ENCODE measurements at regions not wholly inside any gene's neighbourhood (a gene's known extent, or its start where the extent isn't known, plus 50 kb on each side); places are given as distances from the start of the nearest gene placed in this dataset.

DNA sequence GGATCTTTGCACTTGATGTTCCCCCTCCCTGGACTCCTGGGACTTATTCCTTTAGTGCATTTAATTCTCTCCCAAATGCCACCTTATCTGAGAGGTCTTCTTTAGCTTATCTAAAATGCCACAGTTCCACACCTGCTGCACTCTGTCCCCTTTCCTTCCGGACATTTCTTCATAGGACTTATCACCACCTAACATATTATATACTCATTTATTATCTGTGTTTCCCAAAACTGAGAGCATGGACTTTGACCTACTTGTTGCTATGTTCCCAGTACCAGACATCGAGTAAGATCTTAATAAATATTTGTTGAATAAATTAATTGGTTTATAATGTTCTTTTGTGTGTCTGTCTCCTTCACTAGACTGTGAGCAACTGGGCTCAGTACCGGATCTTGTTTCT is 585.3 kb downstream of the INSC start:
- Mint-ChIP-seq H3K27ac (no peak overlapping the region), H3K4me1 (no peaks in the 10 kb centered on the region), H3K4me3 (no peak overlapping the region), H3K27me3 (ENCODE audit: low read depth in 3 of 3) (peaks cover 0 to 3% (median 0%) of the 10 kb centered on the region in 3 donors), H3K9me3 (peaks cover 2 to 6% (median 5%) of the 10 kb centered on the region in 7 donors), H3K36me3 (no peaks in the 10 kb centered on the region)
- no peak overlapping the region for H3K9ac ChIP-seq (ENCODE audit: insufficient read depth, low read length, poor library complexity, severe bottlenecking)
- H4K20me1 ChIP-seq (ENCODE audit: insufficient read depth, low read length) = no peaks in the 10 kb centered on the region
- WGBS (ENCODE audit: insufficient coverage) = 100% methylated on average over 2 of the region's 3 CpGs
- no peak for DNase-seq
- no peaks in the 10 kb centered on the region for H3K79me2 ChIP-seq (ENCODE audit: insufficient read depth, low read length)
- H3K4me2 ChIP-seq (replicated peaks; ENCODE audit: extremely low read depth, low read length, poor library complexity, severe bottlenecking) = no peak overlapping the region
- TF ChIP-seq, protein P1, sequence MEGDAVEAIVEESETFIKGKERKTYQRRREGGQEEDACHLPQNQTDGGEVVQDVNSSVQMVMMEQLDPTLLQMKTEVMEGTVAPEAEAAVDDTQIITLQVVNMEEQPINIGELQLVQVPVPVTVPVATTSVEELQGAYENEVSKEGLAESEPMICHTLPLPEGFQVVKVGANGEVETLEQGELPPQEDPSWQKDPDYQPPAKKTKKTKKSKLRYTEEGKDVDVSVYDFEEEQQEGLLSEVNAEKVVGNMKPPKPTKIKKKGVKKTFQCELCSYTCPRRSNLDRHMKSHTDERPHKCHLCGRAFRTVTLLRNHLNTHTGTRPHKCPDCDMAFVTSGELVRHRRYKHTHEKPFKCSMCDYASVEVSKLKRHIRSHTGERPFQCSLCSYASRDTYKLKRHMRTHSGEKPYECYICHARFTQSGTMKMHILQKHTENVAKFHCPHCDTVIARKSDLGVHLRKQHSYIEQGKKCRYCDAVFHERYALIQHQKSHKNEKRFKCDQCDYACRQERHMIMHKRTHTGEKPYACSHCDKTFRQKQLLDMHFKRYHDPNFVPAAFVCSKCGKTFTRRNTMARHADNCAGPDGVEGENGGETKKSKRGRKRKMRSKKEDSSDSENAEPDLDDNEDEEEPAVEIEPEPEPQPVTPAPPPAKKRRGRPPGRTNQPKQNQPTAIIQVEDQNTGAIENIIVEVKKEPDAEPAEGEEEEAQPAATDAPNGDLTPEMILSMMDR (IDR thresholded peaks at IDR 0.05) = no peak
- H3K4me3 ChIP-seq (replicated peaks in 1 of 3; ENCODE audit: low read depth in 2 of 3, low read length in 3 of 3) = no peak overlapping the region
- intact Hi-C loops (cut with micrococcal nuclease) = no loop called here
- H3K4me1 ChIP-seq (ENCODE audit: control insufficient read depth in 1 of 2, insufficient read depth in 2 of 2, low read length in 2 of 2) = no peaks in the 10 kb centered on the region
- no peak overlapping the region for H3K27ac ChIP-seq (ENCODE audit: low read depth in 1 of 2, low read length in 2 of 2)
- no peak overlapping the region for H2AFZ ChIP-seq (ENCODE audit: insufficient read depth, low read depth, low read length, poor library complexity, severe bottlenecking)
- H3K27me3 ChIP-seq (ENCODE audit: control insufficient read depth in 2 of 2, insufficient read depth in 2 of 2, low read length in 2 of 2) = no peaks in the 10 kb centered on the region
- H3K36me3 ChIP-seq (replicated peaks in 1 of 2; ENCODE audit: control insufficient read depth in 1 of 2, insufficient read depth in 2 of 2, low read length in 2 of 2) = no peaks in the 10 kb centered on the region
- H3K9me3 ChIP-seq (replicated peaks in 1 of 2; ENCODE audit: control insufficient read depth in 1 of 2, insufficient read depth in 1 of 2, low read length in 2 of 2) = peaks cover 0 to 4% of the 10 kb centered on the region in 2 donors

DNA sequence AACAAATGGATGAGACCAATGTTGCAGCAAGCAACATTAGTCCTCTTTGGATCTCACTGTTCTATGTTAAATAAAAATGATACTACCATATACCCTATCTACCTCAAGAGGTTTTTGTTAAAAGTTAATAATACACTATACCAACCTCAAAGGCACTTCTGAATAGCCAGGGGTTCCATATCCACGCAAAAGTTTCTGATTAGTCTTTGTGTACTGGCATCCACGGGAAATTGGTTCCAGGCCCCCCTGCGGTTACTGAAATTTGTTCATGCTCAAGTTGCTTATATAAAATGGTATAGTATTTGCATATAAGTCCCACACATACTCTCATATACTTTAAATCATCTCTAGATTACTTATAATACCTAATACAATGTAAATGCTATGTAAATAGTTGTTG is 585.7 kb downstream of the INSC start:
- H3K9me3 ChIP-seq (replicated peaks in 1 of 2; ENCODE audit: control insufficient read depth in 1 of 2, insufficient read depth in 1 of 2, low read length in 2 of 2) = peaks cover 0 to 4% of the 10 kb centered on the region in 2 donors
- Mint-ChIP-seq H3K9me3 (peaks cover 2 to 6% (median 5%) of the 10 kb centered on the region in 7 donors), H3K27me3 (ENCODE audit: low read depth in 3 of 3) (peaks cover 0 to 3% (median 0%) of the 10 kb centered on the region in 3 donors), H3K27ac (no peak overlapping the region), H3K36me3 (no peaks in the 10 kb centered on the region), H3K4me3 (no peak overlapping the region), H3K4me1 (no peaks in the 10 kb centered on the region)
- no peaks in the 10 kb centered on the region for H3K36me3 ChIP-seq (replicated peaks in 1 of 2; ENCODE audit: control insufficient read depth in 1 of 2, insufficient read depth in 2 of 2, low read length in 2 of 2)
- no peaks in the 10 kb centered on the region for H4K20me1 ChIP-seq (ENCODE audit: insufficient read depth, low read length)
- H3K4me2 ChIP-seq (replicated peaks; ENCODE audit: extremely low read depth, low read length, poor library complexity, severe bottlenecking) = no peak overlapping the region
- TF ChIP-seq, protein P1 (IDR thresholded peaks at IDR 0.05) = no peak
- no peak for DNase-seq
- H2AFZ ChIP-seq (ENCODE audit: insufficient read depth, low read depth, low read length, poor library complexity, severe bottlenecking) = no peak overlapping the region
- H3K79me2 ChIP-seq (ENCODE audit: insufficient read depth, low read length) = no peaks in the 10 kb centered on the region
- H3K9ac ChIP-seq (ENCODE audit: insufficient read depth, low read length, poor library complexity, severe bottlenecking) = no peak overlapping the region
- H3K27me3 ChIP-seq (ENCODE audit: control insufficient read depth in 2 of 2, insufficient read depth in 2 of 2, low read length in 2 of 2) = no peaks in the 10 kb centered on the region
- WGBS (ENCODE audit: insufficient coverage) = no CpG with 5 or more reads among the region's 3 CpGs
- H3K4me1 ChIP-seq (ENCODE audit: control insufficient read depth in 1 of 2, insufficient read depth in 2 of 2, low read length in 2 of 2) = no peaks in the 10 kb centered on the region
- intact Hi-C loops (cut with micrococcal nuclease) = no loop called here
- no peak overlapping the region for H3K27ac ChIP-seq (ENCODE audit: low read depth in 1 of 2, low read length in 2 of 2)
- no peak overlapping the region for H3K4me3 ChIP-seq (replicated peaks in 1 of 3; ENCODE audit: low read depth in 2 of 3, low read length in 3 of 3)
